Endodermal cell (in vitro differentiated cells): ENCODE measurements at regions not wholly inside any gene's neighbourhood (a gene's known extent, or its start where the extent isn't known, plus 50 kb on each side); places are given as distances from the start of the nearest gene placed in this dataset.

ENCODE experiments used
- DNase-seq: peaks from one replicate; pipeline ENCODE4 v3.0.0-alpha.2; 2017
- H3K27ac ChIP-seq: 2 replicates; pipeline ENCODE4 v1.5.1; 2013; ENCODE audit warnings: mild to moderate bottlenecking, low read depth, low read length, moderate library complexity
- H3K27me3 ChIP-seq: 2 replicates; pipeline ENCODE4 v1.6.1; 2013; ENCODE audit warnings: mild to moderate bottlenecking, low read length, moderate library complexity; ENCODE audit not compliant: insufficient read depth, control insufficient read depth, poor library complexity, severe bottlenecking
- H3K36me3 ChIP-seq: 2 replicates; pipeline ENCODE4 v1.7.0; 2013; ENCODE audit warnings: mild to moderate bottlenecking, low read length, moderate library complexity; ENCODE audit not compliant: control insufficient read depth, insufficient read depth
- H3K4me1 ChIP-seq: one replicate; pipeline ENCODE4 v1.7.0; 2013; ENCODE audit warnings: low read length; ENCODE audit not compliant: control insufficient read depth, insufficient read depth
- H3K4me3 ChIP-seq: 2 replicates; pipeline ENCODE4 v1.5.1; 2013; ENCODE audit warnings: mild to moderate bottlenecking, low read length, moderate library complexity
- H3K9ac ChIP-seq: 2 replicates; pipeline ENCODE4 v1.6.1; 2013; ENCODE audit warnings: mild to moderate bottlenecking, low read length, moderate library complexity; ENCODE audit not compliant: poor library complexity, severe bottlenecking; ENCODE audit errors: extremely low read depth
- H3K9me3 ChIP-seq: 2 replicates; pipeline ENCODE4 v1.6.1; 2013; ENCODE audit warnings: mild to moderate bottlenecking, low read length, moderate library complexity; ENCODE audit not compliant: control insufficient read depth
- H3K27ac Mint-ChIP-seq: 2 replicates; pipeline ENCODE4 v1.8.0; 2020; ENCODE audit warnings: mixed read lengths
- H3K27me3 Mint-ChIP-seq: 2 replicates; pipeline ENCODE4 v1.8.0; 2021; ENCODE audit warnings: mild to moderate bottlenecking, mixed read lengths; ENCODE audit not compliant: insufficient read depth
- H3K36me3 Mint-ChIP-seq: 2 replicates; pipeline ENCODE4 v1.8.0; 2020; ENCODE audit warnings: low read depth, mixed read lengths
- H3K4me1 Mint-ChIP-seq: 2 replicates; pipeline ENCODE4 v1.8.0; 2020; ENCODE audit warnings: mixed read lengths
- H3K4me3 Mint-ChIP-seq: 2 replicates; pipeline ENCODE4 v1.8.0; 2020; ENCODE audit warnings: mild to moderate bottlenecking, moderate library complexity, mixed read lengths
- H3K9me3 Mint-ChIP-seq: 2 replicates; pipeline ENCODE4 v1.8.0; 2020; ENCODE audit warnings: mild to moderate bottlenecking, mixed read lengths
- CTCF ChIP-seq: fragments of 200-600 bp; sonication (generic); conservative IDR thresholded peaks from 2 replicates; pipeline ENCODE4 v1.5.0; 2021; ENCODE audit warnings: antibody characterized with exemption, mild to moderate bottlenecking
- WGBS, 2 experiments: methylation state at CpG; one replicate each; pipeline versions ENCODE4 v1.1.5 to v1.1.7; 2013; ENCODE audit warnings: missing lambda C conversion rate in 2 of 2, mixed read lengths in 1 of 2; ENCODE audit not compliant: insufficient coverage in 1 of 2, insufficient read length in 1 of 2; 5-methylcytosine and 5-hydroxymethylcytosine counted together

DNA sequence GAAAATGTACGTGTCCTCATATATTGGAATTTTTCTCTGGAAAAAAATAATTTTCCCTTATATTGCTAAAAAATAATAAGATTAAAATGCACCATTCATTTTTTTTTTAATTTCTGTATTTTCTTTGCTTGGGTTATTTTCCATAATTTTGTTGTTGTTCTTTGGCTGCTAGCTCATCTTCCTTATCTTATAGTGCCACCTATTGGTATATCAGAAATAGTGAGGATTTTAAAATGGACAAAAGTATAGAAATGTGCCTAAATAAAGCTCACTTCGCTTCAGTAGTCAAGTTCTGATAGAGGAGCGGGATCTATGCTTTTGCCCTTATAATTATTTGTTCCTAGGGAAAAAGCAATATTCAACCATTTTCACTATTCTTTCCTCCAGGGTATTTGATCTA is 134.8 kb downstream of the NAP1L3 start:
- no peaks in the 10 kb centered on the region for H3K27me3 ChIP-seq
- H3K27ac Mint-ChIP-seq, result no peak overlapping the region
- WGBS, 2 experiments, result 88% methylated on average over 1 of the region's 3 CpGs; no CpG with 5 or more reads in 1 of the 2 experiments
- DNase-seq, result no peak
- no peak overlapping the region for H3K9ac ChIP-seq
- H3K27me3 Mint-ChIP-seq, result no peaks in the 10 kb centered on the region
- H3K9me3 ChIP-seq, result no peaks in the 10 kb centered on the region
- no peaks in the 10 kb centered on the region for H3K4me1 ChIP-seq
- H3K4me3 Mint-ChIP-seq, result no peak overlapping the region
- peaks cover 10% of the 10 kb centered on the region for H3K9me3 Mint-ChIP-seq
- H3K36me3 Mint-ChIP-seq, result no peaks in the 10 kb centered on the region
- no peak overlapping the region for H3K27ac ChIP-seq
- peak; percentile 84 for TF ChIP-seq CTCF
- H3K4me1 Mint-ChIP-seq, result no peaks in the 10 kb centered on the region
- H3K4me3 ChIP-seq, result no peak overlapping the region
- H3K36me3 ChIP-seq, result no peaks in the 10 kb centered on the region

- Histone ChIP-seq H3K9me3 (no peaks in the 10 kb centered on the region), H3K27ac (no peak overlapping the region), H3K9ac (no peak overlapping the region), H3K4me1 (no peaks in the 10 kb centered on the region), H3K4me3 (no peak overlapping the region), H3K36me3 (no peaks in the 10 kb centered on the region), H3K27me3 (no peaks in the 10 kb centered on the region)
- DNase-seq, result no peak
- Mint-ChIP-seq H3K27me3 (no peaks in the 10 kb centered on the region), H3K4me1 (peaks cover 6% of the 10 kb centered on the region), H3K9me3 (no peaks in the 10 kb centered on the region), H3K36me3 (no peaks in the 10 kb centered on the region), H3K4me3 (no peak overlapping the region), H3K27ac (no peak overlapping the region)
- WGBS, 2 experiments, result 83% methylated on average over 1 of the region's 3 CpGs; no CpG with 5 or more reads in 1 of the 2 experiments
- TF ChIP-seq CTCF, result no peak
Observed at GRCh38 chrX:93528917-93529316, 144.5 kb downstream of the NAP1L3 start.
